ENCODE measurements at regions not wholly inside any gene's neighbourhood (a gene's known extent, or its start where the extent isn't known, plus 50 kb on each side); places are given as distances from the start of the nearest gene placed in this dataset.

GRCh38 chr2:891734-892133, 58.9 kb upstream of the SNTG2 start:
- DNase-seq = no peak
- ATAC-seq = no peak
- intact Hi-C loops (cut with DNase I) = loop anchor here in 1 of 2 donors (10.0 kb wide), 1 partner anchor 177 kb away; no protein-coding TSS in a partner anchor
- H3K36me3 ChIP-seq = no peaks in the 10 kb centered on the region
- H3K27me3 ChIP-seq = peaks cover 0 to 20% of the 10 kb centered on the region in 2 donors
- H3K4me1 ChIP-seq = no peaks in the 10 kb centered on the region
- no peak overlapping the region for H3K27ac ChIP-seq
- no peak overlapping the region for H3K4me3 ChIP-seq
- TF ChIP-seq CTCF (IDR thresholded peaks at IDR 0.05) = no peak
- peaks cover 0 to 14% of the 10 kb centered on the region in 2 donors for H3K9me3 ChIP-seq

GRCh38 chr2:890791-891190, 59.9 kb upstream of the SNTG2 start:
- DNase-seq = no peak
- Histone ChIP-seq H3K9me3 (peaks cover 0 to 5% of the 10 kb centered on the region in 2 donors), H3K36me3 (no peaks in the 10 kb centered on the region), H3K4me1 (no peaks in the 10 kb centered on the region), H3K4me3 (no peak overlapping the region), H3K27me3 (peaks cover 0 to 23% of the 10 kb centered on the region in 2 donors), H3K27ac (no peak overlapping the region)
- intact Hi-C loops (cut with DNase I) = loop anchor here in 1 of 2 donors (10.0 kb wide), 1 partner anchor 176 kb away; no protein-coding TSS in a partner anchor
- ATAC-seq = no peak
- no peak for TF ChIP-seq CTCF (IDR thresholded peaks at IDR 0.05)

GRCh38 chr2:890214-890613, 60.4 kb upstream of the SNTG2 start:
- H3K4me1 ChIP-seq = no peaks in the 10 kb centered on the region
- DNase-seq (no peak), ATAC-seq (no peak)
- no peak overlapping the region for H3K27ac ChIP-seq
- intact Hi-C loops (cut with DNase I) = loop anchor here in 1 of 2 donors (10.0 kb wide), 1 partner anchor 175 kb away; no protein-coding TSS in a partner anchor
- no peak for TF ChIP-seq CTCF (IDR thresholded peaks at IDR 0.05)
- no peak overlapping the region for H3K4me3 ChIP-seq
- peaks cover 0 to 24% of the 10 kb centered on the region in 2 donors for H3K27me3 ChIP-seq
- H3K36me3 ChIP-seq = no peaks in the 10 kb centered on the region
- H3K9me3 ChIP-seq = no peaks in the 10 kb centered on the region

GRCh38 chr2:888906-889566, 61.6 kb upstream of the SNTG2 start:
- Histone ChIP-seq H3K27ac (no peak overlapping the region), H3K4me3 (no peak overlapping the region), H3K27me3 (peaks cover 0 to 34% of the 10 kb centered on the region in 2 donors), H3K4me1 (no peaks in the 10 kb centered on the region), H3K36me3 (no peaks in the 10 kb centered on the region), H3K9me3 (no peaks in the 10 kb centered on the region)
- TF ChIP-seq CTCF (IDR thresholded peaks at IDR 0.05) = no peak
- DNase-seq (no peak), ATAC-seq (no peak)
- intact Hi-C loops (cut with DNase I) = no loop called here

- Histone ChIP-seq H3K4me3 (no peak overlapping the region), H3K27me3 (peaks cover 0 to 39% of the 10 kb centered on the region in 2 donors), H3K9me3 (no peaks in the 10 kb centered on the region), H3K4me1 (no peaks in the 10 kb centered on the region), H3K27ac (no peak overlapping the region), H3K36me3 (no peaks in the 10 kb centered on the region)
- DNase-seq (no peak), ATAC-seq (no peak)
- TF ChIP-seq CTCF (IDR thresholded peaks at IDR 0.05) = no peak
- intact Hi-C loops (cut with DNase I) = no loop called here
These were observed 62.3 kb upstream of the SNTG2 start for GRCh38 chr2:888211-888801.

Data from left lung (tissue), 4 donors.